HCT116 (cell line): ENCODE measurements at regions not wholly inside any gene's neighbourhood (a gene's known extent, or its start where the extent isn't known, plus 50 kb on each side); places are given as distances from the start of the nearest gene placed in this dataset.

Experiments
- ATAC-seq: fragments of 200-7000 bp; cut with Tn5 transposase; 2 replicates; pipeline ENCODE4 v1.9.1; 2020; ENCODE audit warnings: mild to moderate bottlenecking, moderate library complexity
- BruUV-seq: library from RNA; stranded (reverse); fragments of 400-500 nt; replicated peaks from 2 replicates; lab custom pipeline; 2021; lab: Mats Ljungman, UMichigan
- CTCF ChIA-PET: fragments of 300-600 bp; sonication (Branson Sonifier 250); formaldehyde crosslinking; loops from one replicate; lab custom pipeline; 2021; ENCODE audit warnings: antibody characterized with exemption; lab: Charles Lee
- POLR2A ChIA-PET: fragments of 300-600, 350-600 bp; sonication (Branson Sonifier 250); formaldehyde crosslinking; loops from one replicate; lab custom pipeline; 2021; ENCODE audit warnings: antibody characterized with exemption; lab: Charles Lee
- RAD21 ChIA-PET, 2 experiments: fragments of 300-600 bp; sonication (Branson Sonifier 250); formaldehyde crosslinking; loops; one replicate each; lab custom pipeline; 2023; ENCODE audit warnings: low total read pairs in 2 of 2; ENCODE audit not compliant: uncharacterized antibody in 2 of 2, unreplicated experiment in 2 of 2, low non-redundant PET in 1 of 2; lab: Charles Lee
- DNase-seq: peaks from one replicate; pipeline ENCODE4 v3.0.0-alpha.2; 2010; ENCODE audit warnings: low read depth, low spot score
- H2AFZ ChIP-seq: fragments of 200-600 bp; shearing (Covaris generic), sonication (generic); 2 replicates; pipeline ENCODE4 v1.6.1; 2017; ENCODE audit warnings: low read depth, mixed run types, mixed read lengths, antibody characterized with exemption, low read length; ENCODE audit not compliant: poor library complexity, severe bottlenecking
- H3K27ac ChIP-seq: 2 replicates; pipeline ENCODE4 v1.5.1; 2012; ENCODE audit warnings: low read depth, low read length
- H3K27me3 ChIP-seq: fragments of 200-600 bp; sonication (generic); 2 replicates; pipeline ENCODE4 v1.6.1; 2016; ENCODE audit warnings: mixed run types, low read length, mixed read lengths; ENCODE audit not compliant: insufficient read depth
- H3K36me3 ChIP-seq, 2 experiments: fragments of 200-500 bp in 1 of 2; fragments of 200-600 bp in 1 of 2; sonication (Bioruptor generic) in 1 of 2; sonication (generic) in 1 of 2; 2 replicates each; pipeline versions ENCODE4 v1.5.1 to v1.6.1; 2014 to 2016; ENCODE audit warnings: low read length in 2 of 2, inconsistent platforms in 1 of 2, mixed read lengths in 1 of 2, mixed run types in 1 of 2; ENCODE audit not compliant: insufficient read depth in 2 of 2, control insufficient read depth in 1 of 2
- H3K4me1 ChIP-seq, 2 experiments: fragments of 200-600 bp in 1 of 2; sonication (generic) in 1 of 2; 2 replicates each; pipeline versions ENCODE4 v1.5.1 to v1.6.1; 2012 to 2017; ENCODE audit warnings: low read length in 2 of 2, inconsistent platforms in 1 of 2, mild to moderate bottlenecking in 1 of 2, mixed read lengths in 1 of 2, mixed run types in 1 of 2, moderate library complexity in 1 of 2; ENCODE audit not compliant: insufficient read depth in 2 of 2, control insufficient read depth in 1 of 2
- H3K4me2 ChIP-seq: fragments of 200-600 bp; sonication (generic); 2 replicates; pipeline ENCODE4 v1.6.1; 2017; ENCODE audit warnings: mixed run types, low read length, mixed read lengths
- H3K4me3 ChIP-seq, 2 experiments: fragments of 200-600 bp in 1 of 2; sonication (generic) in 1 of 2; replicated peaks in 1 of 2; 2 replicates each; pipeline ENCODE4 v1.5.1; 2011 to 2016; ENCODE audit warnings: low read length in 2 of 2, control low read depth in 1 of 2, low read depth in 1 of 2, mild to moderate bottlenecking in 1 of 2, mixed read lengths in 1 of 2, mixed run types in 1 of 2
- H3K79me2 ChIP-seq: fragments of 200-600 bp; sonication (generic); 2 replicates; pipeline ENCODE4 v1.6.1; 2017; ENCODE audit warnings: mild to moderate bottlenecking, mixed run types, low read length, moderate library complexity, mixed read lengths; ENCODE audit not compliant: insufficient read depth
- H3K9ac ChIP-seq: fragments of 200-600 bp; sonication (generic); 2 replicates; pipeline ENCODE4 v1.6.1; 2016; ENCODE audit warnings: low read length, mixed read lengths
- H3K9me2 ChIP-seq: fragments of 200-600 bp; sonication (generic), shearing (Covaris generic); 2 replicates; pipeline ENCODE4 v1.6.1; 2017; ENCODE audit warnings: mixed run types, mild to moderate bottlenecking, moderate library complexity; ENCODE audit not compliant: insufficient read depth
- H3K9me3 ChIP-seq, 2 experiments: fragments of 200-500 bp in 1 of 2; fragments of 200-600 bp in 1 of 2; sonication (Bioruptor generic) in 1 of 2; sonication (generic) in 1 of 2; 2 replicates each; pipeline ENCODE4 v1.6.1; 2014 to 2017; ENCODE audit warnings: low read length in 2 of 2, mixed read lengths in 2 of 2, inconsistent platforms in 1 of 2, low read depth in 1 of 2, mild to moderate bottlenecking in 1 of 2, mixed run types in 1 of 2, moderate library complexity in 1 of 2; ENCODE audit not compliant: control insufficient read depth in 1 of 2, insufficient read depth in 1 of 2
- H4K20me1 ChIP-seq: fragments of 200-600 bp; sonication (generic), shearing (Covaris generic); 2 replicates; pipeline ENCODE4 v1.6.1; 2017; ENCODE audit warnings: mixed run types, mild to moderate bottlenecking, moderate library complexity; ENCODE audit not compliant: insufficient read depth
- EZH2 ChIP-seq: fragments of 200-600 bp; sonication (generic); IDR thresholded peaks from 2 replicates; pipeline ENCODE4 v1.6.1; 2017; ENCODE audit warnings: antibody characterized with exemption, mixed run types
- FOSL1 ChIP-seq: IDR thresholded peaks from 2 replicates; pipeline ENCODE4 v1.6.1; 2012; ENCODE audit warnings: low read depth
- POLR2A ChIP-seq: IDR thresholded peaks from 2 replicates; pipeline ENCODE4 v1.7.0; 2011; ENCODE audit warnings: borderline replicate concordance; ENCODE audit not compliant: insufficient read depth, insufficient read length; ENCODE audit errors: extremely low read depth
- TCF7L2 ChIP-seq: IDR thresholded peaks from 2 replicates; pipeline ENCODE4 v1.7.0; 2011; ENCODE audit warnings: borderline replicate concordance, inconsistent platforms; ENCODE audit not compliant: insufficient read depth, insufficient read length; ENCODE audit errors: extremely low read depth
- YY1 ChIP-seq: IDR thresholded peaks from 2 replicates; pipeline ENCODE4 v1.6.1; 2011; ENCODE audit warnings: low read length, low read depth, moderate library complexity, mild to moderate bottlenecking; ENCODE audit not compliant: insufficient replicate concordance; ENCODE audit errors: extremely low read depth
- ZNF274 ChIP-seq: fragments of 200-500 bp; sonication (Bioruptor generic); IDR thresholded peaks from 2 replicates; pipeline ENCODE4 v1.6.1; 2014; ENCODE audit warnings: mild to moderate bottlenecking, low read depth, low read length, inconsistent platforms
- intact Hi-C: fragments of 100-400 bp; cut with micrococcal nuclease; formaldehyde crosslinking; loops from 2 replicates; pipeline ENCODE4 v1.10.0; 2022
- TF ChIP-seq, protein P1 (sequence below), 3 experiments: fragments of 200-600 bp in 1 of 3; sonication (generic) in 1 of 3; IDR thresholded peaks in 2 of 3; conservative IDR thresholded peaks in 1 of 3; 2 replicates each; pipeline ENCODE4 v1.5.1; 2012 to 2017; ENCODE audit warnings: low read depth in 2 of 3, low read length in 2 of 3, antibody characterized with exemption in 1 of 3, borderline replicate concordance in 1 of 3, control low read depth in 1 of 3, mild to moderate bottlenecking in 1 of 3, mixed read lengths in 1 of 3, mixed run types in 1 of 3, moderate library complexity in 1 of 3; ENCODE audit not compliant: insufficient read depth in 1 of 3
- TF ChIP-seq, protein P2 (sequence below): IDR thresholded peaks from 2 replicates; pipeline ENCODE4 v1.6.1; 2012
- TF ChIP-seq, protein P3 (sequence below): IDR thresholded peaks from 2 replicates; pipeline ENCODE4 v1.6.1; 2012; ENCODE audit warnings: low read depth

DNA sequence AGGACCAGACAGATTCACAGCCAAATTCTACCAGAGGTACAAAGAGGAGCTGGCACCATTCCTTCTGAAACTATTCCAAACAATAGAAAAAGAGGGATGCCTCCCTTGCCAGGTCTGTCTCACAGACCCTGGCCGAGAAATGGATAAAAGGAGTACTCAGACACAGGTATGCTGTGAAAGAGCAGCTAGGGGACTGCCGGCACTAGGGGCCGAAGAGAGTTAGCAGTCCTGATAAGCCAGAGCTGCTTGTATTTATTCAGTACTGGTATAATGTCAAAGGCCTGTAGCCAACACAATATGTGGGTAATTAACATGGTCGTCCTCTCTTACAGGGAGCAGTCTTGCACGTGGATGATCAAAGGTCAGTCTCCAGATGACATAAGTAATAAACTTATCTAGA lies 1042.1 kb upstream of the LCORL start:
- no peak for DNase-seq
- Histone ChIP-seq H3K79me2 (no peaks in the 10 kb centered on the region), H3K27ac (no peak overlapping the region), H3K4me1 (no peaks in the 10 kb centered on the region), H3K9ac (no peak overlapping the region), H3K9me2 (no peaks in the 10 kb centered on the region), H4K20me1 (no peaks in the 10 kb centered on the region; the same call in 1 of the 2 replicates), H3K36me3 (no peaks in the 10 kb centered on the region), H3K9me3 (no peaks in the 10 kb centered on the region), H3K4me2 (no peak overlapping the region), H3K27me3 (no peaks in the 10 kb centered on the region), H2AFZ (no peak overlapping the region), H3K4me3 (no peak overlapping the region)
- TF ChIP-seq ZNF274 = no peak
- TF ChIP-seq, protein P1, sequence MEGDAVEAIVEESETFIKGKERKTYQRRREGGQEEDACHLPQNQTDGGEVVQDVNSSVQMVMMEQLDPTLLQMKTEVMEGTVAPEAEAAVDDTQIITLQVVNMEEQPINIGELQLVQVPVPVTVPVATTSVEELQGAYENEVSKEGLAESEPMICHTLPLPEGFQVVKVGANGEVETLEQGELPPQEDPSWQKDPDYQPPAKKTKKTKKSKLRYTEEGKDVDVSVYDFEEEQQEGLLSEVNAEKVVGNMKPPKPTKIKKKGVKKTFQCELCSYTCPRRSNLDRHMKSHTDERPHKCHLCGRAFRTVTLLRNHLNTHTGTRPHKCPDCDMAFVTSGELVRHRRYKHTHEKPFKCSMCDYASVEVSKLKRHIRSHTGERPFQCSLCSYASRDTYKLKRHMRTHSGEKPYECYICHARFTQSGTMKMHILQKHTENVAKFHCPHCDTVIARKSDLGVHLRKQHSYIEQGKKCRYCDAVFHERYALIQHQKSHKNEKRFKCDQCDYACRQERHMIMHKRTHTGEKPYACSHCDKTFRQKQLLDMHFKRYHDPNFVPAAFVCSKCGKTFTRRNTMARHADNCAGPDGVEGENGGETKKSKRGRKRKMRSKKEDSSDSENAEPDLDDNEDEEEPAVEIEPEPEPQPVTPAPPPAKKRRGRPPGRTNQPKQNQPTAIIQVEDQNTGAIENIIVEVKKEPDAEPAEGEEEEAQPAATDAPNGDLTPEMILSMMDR (IDR thresholded peaks at IDR 0.05 in 2 of 3, conservative IDR thresholded peaks at IDR 0.05 in 1 of 3; ENCODE audit: borderline replicate concordance in 1 of 3, insufficient read depth in 1 of 3, low read depth in 2 of 3, low read length in 2 of 3) = no peak
- no peak for TF ChIP-seq POLR2A
- TF ChIP-seq FOSL1 = no peak
- TF ChIP-seq, protein P2, sequence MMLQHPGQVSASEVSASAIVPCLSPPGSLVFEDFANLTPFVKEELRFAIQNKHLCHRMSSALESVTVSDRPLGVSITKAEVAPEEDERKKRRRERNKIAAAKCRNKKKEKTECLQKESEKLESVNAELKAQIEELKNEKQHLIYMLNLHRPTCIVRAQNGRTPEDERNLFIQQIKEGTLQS = no peak
- BruUV-seq = no TSS peak
- intact Hi-C loops = no loop called here
- POLR2A ChIA-PET = no interaction called here
- RAD21 ChIA-PET = no interaction called here
- ATAC-seq = no peak
- CTCF ChIA-PET = no interaction called here

GRCh38 chr4:19054916-19055315 lies 1033.4 kb upstream of the LCORL start:
- Histone ChIP-seq H3K79me2 (no peaks in the 10 kb centered on the region), H3K9ac (no peak overlapping the region), H4K20me1 (no peaks in the 10 kb centered on the region), H3K9me3 (no peaks in the 10 kb centered on the region), H2AFZ (no peak overlapping the region), H3K27me3 (no peaks in the 10 kb centered on the region), H3K36me3 (no peaks in the 10 kb centered on the region), H3K4me1 (no peaks in the 10 kb centered on the region)
- no TSS peak for BruUV-seq
- RAD21 ChIA-PET = no interaction called here
- TF ChIP-seq EZH2 = no peak
- no peak for TF ChIP-seq YY1
- TF ChIP-seq, protein P3, sequence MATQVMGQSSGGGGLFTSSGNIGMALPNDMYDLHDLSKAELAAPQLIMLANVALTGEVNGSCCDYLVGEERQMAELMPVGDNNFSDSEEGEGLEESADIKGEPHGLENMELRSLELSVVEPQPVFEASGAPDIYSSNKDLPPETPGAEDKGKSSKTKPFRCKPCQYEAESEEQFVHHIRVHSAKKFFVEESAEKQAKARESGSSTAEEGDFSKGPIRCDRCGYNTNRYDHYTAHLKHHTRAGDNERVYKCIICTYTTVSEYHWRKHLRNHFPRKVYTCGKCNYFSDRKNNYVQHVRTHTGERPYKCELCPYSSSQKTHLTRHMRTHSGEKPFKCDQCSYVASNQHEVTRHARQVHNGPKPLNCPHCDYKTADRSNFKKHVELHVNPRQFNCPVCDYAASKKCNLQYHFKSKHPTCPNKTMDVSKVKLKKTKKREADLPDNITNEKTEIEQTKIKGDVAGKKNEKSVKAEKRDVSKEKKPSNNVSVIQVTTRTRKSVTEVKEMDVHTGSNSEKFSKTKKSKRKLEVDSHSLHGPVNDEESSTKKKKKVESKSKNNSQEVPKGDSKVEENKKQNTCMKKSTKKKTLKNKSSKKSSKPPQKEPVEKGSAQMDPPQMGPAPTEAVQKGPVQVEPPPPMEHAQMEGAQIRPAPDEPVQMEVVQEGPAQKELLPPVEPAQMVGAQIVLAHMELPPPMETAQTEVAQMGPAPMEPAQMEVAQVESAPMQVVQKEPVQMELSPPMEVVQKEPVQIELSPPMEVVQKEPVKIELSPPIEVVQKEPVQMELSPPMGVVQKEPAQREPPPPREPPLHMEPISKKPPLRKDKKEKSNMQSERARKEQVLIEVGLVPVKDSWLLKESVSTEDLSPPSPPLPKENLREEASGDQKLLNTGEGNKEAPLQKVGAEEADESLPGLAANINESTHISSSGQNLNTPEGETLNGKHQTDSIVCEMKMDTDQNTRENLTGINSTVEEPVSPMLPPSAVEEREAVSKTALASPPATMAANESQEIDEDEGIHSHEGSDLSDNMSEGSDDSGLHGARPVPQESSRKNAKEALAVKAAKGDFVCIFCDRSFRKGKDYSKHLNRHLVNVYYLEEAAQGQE = no peak
- TF ChIP-seq TCF7L2 = no peak
- TF ChIP-seq, all 23 proteins: peak for 0
- Histone ChIP-seq H3K9me2 (no peaks in the 10 kb centered on the region), H3K4me3 (no peak overlapping the region), H3K4me2 (no peak overlapping the region), H3K27ac (no peak overlapping the region)
- DNase-seq = no peak
- intact Hi-C loops = no loop called here
- no peak for ATAC-seq
- ChIA-PET CTCF (no interaction called here), POLR2A (no interaction called here)
